ENCODE measurements at regions not wholly inside any gene's neighbourhood (a gene's known extent, or its start where the extent isn't known, plus 50 kb on each side); places are given as distances from the start of the nearest gene placed in this dataset.

DNA sequence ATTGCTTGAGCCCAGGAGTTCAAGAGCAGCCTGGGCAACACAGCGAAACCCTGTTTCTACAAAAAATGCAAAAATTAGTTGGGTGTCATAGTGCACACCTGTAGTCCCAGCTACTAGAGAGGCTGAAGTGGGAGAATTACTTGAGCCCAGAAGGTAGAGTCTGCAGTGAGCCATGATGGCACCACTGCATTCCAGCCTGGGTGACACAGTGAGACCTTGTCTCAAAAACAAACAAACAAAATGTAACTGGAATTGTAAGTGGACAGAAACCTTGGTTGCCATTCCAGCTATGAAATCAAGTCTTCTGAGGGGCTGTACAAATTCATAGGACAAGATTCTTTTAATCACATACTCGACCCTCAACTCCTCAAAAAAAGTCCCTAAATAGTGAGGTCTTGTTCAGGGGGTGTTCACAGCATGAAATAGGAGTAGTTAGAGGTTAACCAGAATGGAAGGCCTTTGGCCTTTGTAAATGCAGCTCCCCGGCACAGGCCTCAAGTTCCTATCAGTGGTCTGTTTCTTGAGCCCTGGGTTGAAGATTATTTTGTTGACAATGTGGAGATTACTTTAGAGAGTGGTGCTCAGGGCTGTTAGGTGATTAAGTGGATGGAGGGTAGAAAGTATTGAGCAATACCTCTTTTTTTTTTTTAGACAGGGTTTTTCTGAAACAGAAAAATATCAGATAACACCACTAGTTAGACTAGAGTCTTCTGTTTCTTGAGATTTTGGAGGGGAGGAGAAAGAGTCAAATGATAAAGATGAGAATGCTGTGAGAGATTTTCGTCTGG lies 138.7 kb upstream of the ZNF648 start:
- DNase-seq, result no peak
- ATAC-seq (ENCODE audit: low FRiP score in 2 of 2), result no peak
- H3K4me1 ChIP-seq, result peaks cover 14 to 29% (median 18%) of the 10 kb centered on the region in 4 donors
- TF ChIP-seq, protein P1, sequence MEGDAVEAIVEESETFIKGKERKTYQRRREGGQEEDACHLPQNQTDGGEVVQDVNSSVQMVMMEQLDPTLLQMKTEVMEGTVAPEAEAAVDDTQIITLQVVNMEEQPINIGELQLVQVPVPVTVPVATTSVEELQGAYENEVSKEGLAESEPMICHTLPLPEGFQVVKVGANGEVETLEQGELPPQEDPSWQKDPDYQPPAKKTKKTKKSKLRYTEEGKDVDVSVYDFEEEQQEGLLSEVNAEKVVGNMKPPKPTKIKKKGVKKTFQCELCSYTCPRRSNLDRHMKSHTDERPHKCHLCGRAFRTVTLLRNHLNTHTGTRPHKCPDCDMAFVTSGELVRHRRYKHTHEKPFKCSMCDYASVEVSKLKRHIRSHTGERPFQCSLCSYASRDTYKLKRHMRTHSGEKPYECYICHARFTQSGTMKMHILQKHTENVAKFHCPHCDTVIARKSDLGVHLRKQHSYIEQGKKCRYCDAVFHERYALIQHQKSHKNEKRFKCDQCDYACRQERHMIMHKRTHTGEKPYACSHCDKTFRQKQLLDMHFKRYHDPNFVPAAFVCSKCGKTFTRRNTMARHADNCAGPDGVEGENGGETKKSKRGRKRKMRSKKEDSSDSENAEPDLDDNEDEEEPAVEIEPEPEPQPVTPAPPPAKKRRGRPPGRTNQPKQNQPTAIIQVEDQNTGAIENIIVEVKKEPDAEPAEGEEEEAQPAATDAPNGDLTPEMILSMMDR (IDR thresholded peaks at IDR 0.05), result no peak
- no peak for TF ChIP-seq EP300 (IDR thresholded peaks at IDR 0.05)
- TF ChIP-seq POLR2A (IDR thresholded peaks at IDR 0.05), result no peak
- TF ChIP-seq POLR2AphosphoS5 (IDR thresholded peaks at IDR 0.05), result no peak
- H3K4me3 ChIP-seq, result no peak overlapping the region
- no peaks in the 10 kb centered on the region for H3K36me3 ChIP-seq
- H3K27ac ChIP-seq, result no peak overlapping the region
- H3K9me3 ChIP-seq, result no peaks in the 10 kb centered on the region
- 67 to 69% methylated on average over 4 of the region's 4 CpGs for WGBS, 2 donors
- H3K27me3 ChIP-seq, result no peaks in the 10 kb centered on the region

DNA sequence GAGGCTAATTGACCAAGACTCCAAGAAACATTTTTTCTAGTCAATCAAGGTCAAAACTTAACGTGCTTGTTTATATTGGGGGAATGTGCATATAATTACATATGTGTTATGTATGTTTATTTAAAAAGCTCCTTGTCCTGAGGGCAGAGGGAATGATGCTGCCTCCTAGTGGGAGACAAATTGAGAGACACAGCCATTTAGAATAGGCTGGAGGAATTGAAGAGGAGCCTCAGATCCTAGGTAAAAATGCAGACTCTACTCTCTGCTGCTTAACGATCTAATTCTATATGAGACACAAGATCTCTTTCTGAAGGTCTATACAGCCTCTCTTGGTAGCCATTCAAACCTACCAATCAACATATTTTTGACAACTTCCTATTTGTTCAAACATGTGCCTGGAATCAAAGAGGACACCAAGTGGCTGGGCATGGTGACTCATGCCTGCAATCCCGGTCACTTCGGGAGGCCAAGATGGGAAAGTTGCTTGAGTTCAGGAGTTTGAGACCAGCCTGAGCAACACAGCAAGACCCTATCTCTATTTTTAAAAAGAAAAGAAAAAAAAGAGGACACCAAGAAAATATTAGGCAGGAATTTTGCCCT lies 136.6 kb upstream of the ZNF648 start:
- Histone ChIP-seq H3K36me3 (no peaks in the 10 kb centered on the region), H3K27me3 (no peaks in the 10 kb centered on the region), H3K9me3 (no peaks in the 10 kb centered on the region), H3K4me3 (no peak overlapping the region), H3K27ac (peak overlapping the region in 3 of 4 donors; percentile 45 to 63 (median 59)), H3K4me1 (peaks cover 14 to 29% (median 19%) of the 10 kb centered on the region in 4 donors)
- WGBS, 2 donors, result 55% methylated on average over 4 of the region's 4 CpGs
- DNase-seq (no peak), ATAC-seq (ENCODE audit: low FRiP score in 2 of 2) (peak in 1 of 2 donors; percentile 3)
- TF ChIP-seq POLR2AphosphoS5 (IDR thresholded peaks at IDR 0.05), result no peak
- TF ChIP-seq, protein P1 (IDR thresholded peaks at IDR 0.05), result peak in 5 of 6 experiments; percentile 10 to 43 (median 12)

DNA sequence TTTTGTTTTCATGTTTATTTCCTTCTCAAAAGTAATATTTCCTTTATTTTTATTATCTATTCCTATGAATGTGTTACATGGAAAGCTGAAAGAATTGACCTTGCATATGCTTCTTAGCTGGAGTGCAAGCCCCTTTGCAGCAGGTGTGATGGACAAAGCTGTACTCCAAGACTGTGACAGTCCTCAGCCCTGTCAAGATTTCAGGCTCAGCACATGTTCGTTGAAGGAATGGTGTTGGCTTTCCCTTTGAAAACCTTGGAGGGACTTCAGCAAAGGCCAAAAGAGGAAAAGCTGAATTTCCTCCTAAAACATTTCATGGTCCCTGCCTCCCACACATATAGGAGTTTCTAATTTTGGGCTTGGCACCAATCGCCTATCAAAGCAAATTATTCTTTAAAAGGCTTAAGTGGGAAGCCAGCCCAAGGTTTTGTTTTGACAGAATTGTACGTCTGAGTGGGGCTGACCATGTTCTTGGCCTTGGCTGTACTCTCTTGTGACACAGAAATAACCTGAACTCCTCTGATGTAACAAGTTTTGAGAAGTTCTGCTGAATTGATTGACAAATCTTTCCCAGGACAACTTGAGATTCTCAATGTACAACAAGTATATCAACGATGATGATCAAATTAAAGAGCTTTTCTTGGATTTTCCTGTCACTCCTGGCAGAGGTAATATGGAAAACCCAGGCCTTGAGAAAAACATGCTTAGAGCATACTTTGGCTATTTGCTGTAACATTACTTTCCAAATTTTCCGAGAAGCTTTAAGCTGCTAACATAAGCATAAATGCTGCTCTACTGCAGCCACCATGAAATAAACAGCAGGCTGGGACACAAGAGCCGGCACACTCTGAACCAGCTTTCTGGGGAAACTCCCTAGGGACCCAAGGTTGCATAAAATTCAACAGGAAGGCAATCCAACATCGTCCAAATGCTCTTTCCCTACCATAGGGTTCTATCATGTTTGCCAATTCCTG lies 135.7 kb upstream of the ZNF648 start:
- ATAC-seq (ENCODE audit: low FRiP score in 2 of 2) (peak in 1 of 2 donors; percentile 68), DNase-seq (no peak)
- H3K27ac ChIP-seq, result peak overlapping the region; percentile 27 to 63 (median 51)
- H3K4me3 ChIP-seq, result no peak overlapping the region
- TF ChIP-seq POLR2A (IDR thresholded peaks at IDR 0.05) (no peak), POLR2AphosphoS5 (IDR thresholded peaks at IDR 0.05) (peak in 1 of 2 donors; percentile 62), EP300 (IDR thresholded peaks at IDR 0.05) (peak in 2 of 4 donors; percentile 14 to 18)
- TF ChIP-seq, protein P1 (IDR thresholded peaks at IDR 0.05), result no peak
- H3K36me3 ChIP-seq, result no peaks in the 10 kb centered on the region
- H3K4me1 ChIP-seq, result peaks cover 14 to 33% (median 19%) of the 10 kb centered on the region in 4 donors
- WGBS, 2 donors, result 46 to 50% methylated on average over 7 of the region's 7 CpGs
- no peaks in the 10 kb centered on the region for H3K9me3 ChIP-seq
- H3K27me3 ChIP-seq, result no peaks in the 10 kb centered on the region

DNA sequence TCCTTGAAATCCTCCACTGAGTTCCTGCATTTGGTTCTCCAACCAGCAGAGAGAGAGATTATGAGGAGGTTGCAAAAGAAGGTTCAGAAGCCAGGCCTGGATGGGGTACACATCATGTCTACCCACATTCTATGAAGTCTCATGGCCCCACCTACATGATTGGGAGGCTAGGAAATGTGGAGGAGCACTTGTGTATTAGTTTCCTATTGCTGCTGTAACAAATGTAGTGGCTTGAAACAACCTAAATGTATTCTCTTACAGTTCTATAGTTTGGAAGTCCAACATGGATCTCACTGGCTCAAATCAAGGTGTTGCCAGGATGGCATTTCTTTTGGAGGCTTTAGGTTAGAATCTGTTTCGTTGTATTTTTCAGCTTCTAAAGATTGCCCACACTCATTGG lies 134.2 kb upstream of the ZNF648 start:
- Histone ChIP-seq H3K36me3 (no peaks in the 10 kb centered on the region), H3K27me3 (no peaks in the 10 kb centered on the region), H3K4me1 (peaks cover 16 to 36% (median 22%) of the 10 kb centered on the region in 4 donors), H3K27ac (no peak overlapping the region), H3K9me3 (no peaks in the 10 kb centered on the region), H3K4me3 (no peak overlapping the region)
- WGBS, 2 donors, result 88 to 93% methylated on average over 1 of the region's 1 CpG
- DNase-seq, result no peak
- TF ChIP-seq, protein P1 (IDR thresholded peaks at IDR 0.05), result no peak
- TF ChIP-seq POLR2A (IDR thresholded peaks at IDR 0.05) (no peak), POLR2AphosphoS5 (IDR thresholded peaks at IDR 0.05) (no peak), EP300 (IDR thresholded peaks at IDR 0.05) (no peak)
- ATAC-seq (ENCODE audit: low FRiP score in 2 of 2), result no peak

All from upper lobe of left lung (tissue), 6 donors.